Suprapubic skin (tissue), 4 donors: ENCODE measurements at regions not wholly inside any gene's neighbourhood (a gene's known extent, or its start where the extent isn't known, plus 50 kb on each side); places are given as distances from the start of the nearest gene placed in this dataset.
A peak's percentile ranks its signal among the peaks of the same experiment; 100 is the strongest.
"Not testable (repeated sequence)": the region's sequence is repeated elsewhere in the genome, so short reads cannot be mapped to it uniquely, and the experiment has no call there.

ENCODE experiments used
- DNase-seq, 2 donors: peaks; one replicate each; pipeline ENCODE4 v3.0.0-alpha.2; 2019; ENCODE audit warnings: low spot score in 2 of 2
- H3K27ac ChIP-seq: fragments of 200-600 bp; sonication (generic); one replicate; pipeline ENCODE4 v1.5.1; 2019
- H3K27me3 ChIP-seq: fragments of 200-600 bp; sonication (generic); one replicate; pipeline ENCODE4 v1.5.1; 2019
- H3K36me3 ChIP-seq: fragments of 200-600 bp; sonication (generic); one replicate; pipeline ENCODE4 v1.5.1; 2019
- H3K4me1 ChIP-seq: fragments of 200-600 bp; sonication (generic); one replicate; pipeline ENCODE4 v1.5.1; 2019
- H3K4me3 ChIP-seq: fragments of 200-600 bp; sonication (generic); one replicate; pipeline ENCODE4 v1.5.1; 2019; ENCODE audit warnings: mild to moderate bottlenecking
- H3K9me3 ChIP-seq: fragments of 200-600 bp; sonication (generic); one replicate; pipeline ENCODE4 v1.5.1; 2019
- CTCF ChIP-seq, 2 donors: fragments of 200-600 bp in 1 of 2; fragments of 450-650 bp in 1 of 2; sonication (generic) in 1 of 2; IDR thresholded peaks; one replicate each; pipeline ENCODE4 v1.5.1; 2016 to 2019; ENCODE audit warnings: antibody characterized with exemption in 2 of 2, mild to moderate bottlenecking in 1 of 2, moderate library complexity in 1 of 2
- EP300 ChIP-seq: sonication (generic); formaldehyde crosslinking; IDR thresholded peaks from one replicate; pipeline ENCODE4 v1.6.1; 2017; ENCODE audit warnings: antibody characterized with exemption
- POLR2A ChIP-seq, 2 donors: fragments of 450-650 bp; IDR thresholded peaks; one replicate each; pipeline ENCODE4 v1.6.1; 2017; ENCODE audit warnings: antibody characterized with exemption in 2 of 2, mild to moderate bottlenecking in 2 of 2, moderate library complexity in 2 of 2
- POLR2AphosphoS5 ChIP-seq, 3 donors: sonication (generic); formaldehyde crosslinking; IDR thresholded peaks; one replicate each; pipeline ENCODE4 v1.6.1; 2017; ENCODE audit warnings: antibody characterized with exemption in 3 of 3
- WGBS: methylation state at CpG from one replicate; pipeline ENCODE4 v1.1.5; 2018; 5-methylcytosine and 5-hydroxymethylcytosine counted together

GRCh38 chr7:149692557-149692982, 80.8 kb downstream of the ZNF467 start:
- WGBS, result 14% methylated on average over 32 of the region's 43 CpGs
- peaks cover 3% of the 10 kb centered on the region for H3K4me1 ChIP-seq
- H3K9me3 ChIP-seq, result peaks cover 7% of the 10 kb centered on the region
- no peak for DNase-seq
- H3K4me3 ChIP-seq, result peak overlapping the region; percentile 5
- no peak for TF ChIP-seq CTCF (IDR thresholded peaks at IDR 0.05)
- no peak for TF ChIP-seq POLR2A (IDR thresholded peaks at IDR 0.05)
- TF ChIP-seq EP300, result no peak
- TF ChIP-seq POLR2AphosphoS5 (IDR thresholded peaks at IDR 0.05), result no peak
- H3K27me3 ChIP-seq, result peaks cover 53% of the 10 kb centered on the region
- H3K36me3 ChIP-seq, result no peaks in the 10 kb centered on the region
- H3K27ac ChIP-seq, result no peak overlapping the region

DNA sequence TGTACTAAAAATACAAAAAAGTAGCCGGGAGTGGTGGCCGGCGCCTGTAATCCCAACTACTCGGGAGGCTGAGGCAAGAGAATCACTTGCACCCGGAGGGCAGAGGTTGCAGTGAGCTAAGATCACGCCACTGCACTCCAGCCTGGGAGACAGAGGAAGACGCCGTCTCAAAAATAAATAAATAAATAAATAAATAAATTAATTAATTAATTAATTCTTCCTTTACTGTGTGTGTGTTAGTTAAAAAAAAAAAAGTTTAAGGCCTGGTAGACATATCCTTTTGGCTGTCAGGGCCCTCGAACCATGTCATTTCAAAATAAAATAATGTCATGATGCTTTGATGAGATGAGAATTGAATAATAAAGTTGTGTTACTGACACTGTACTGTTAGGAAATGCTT, 81.3 kb downstream of the ZNF467 start:
- Histone ChIP-seq H3K27me3 (peaks cover 53% of the 10 kb centered on the region), H3K27ac (no peak overlapping the region), H3K9me3 (peaks cover 7% of the 10 kb centered on the region), H3K4me1 (peaks cover 3% of the 10 kb centered on the region), H3K36me3 (no peaks in the 10 kb centered on the region), H3K4me3 (no peak overlapping the region)
- DNase-seq, result no peak
- WGBS, result 92% methylated on average over 9 of the region's 9 CpGs
- no peak for TF ChIP-seq CTCF (IDR thresholded peaks at IDR 0.05)
- no peak for TF ChIP-seq POLR2A (IDR thresholded peaks at IDR 0.05)
- TF ChIP-seq POLR2AphosphoS5 (IDR thresholded peaks at IDR 0.05), result no peak
- TF ChIP-seq EP300, result no peak

- WGBS, result 36% methylated on average over 21 of the region's 22 CpGs
- no peak overlapping the region for H3K27ac ChIP-seq
- H3K36me3 ChIP-seq, result no peaks in the 10 kb centered on the region
- peaks cover 7% of the 10 kb centered on the region for H3K9me3 ChIP-seq
- peaks cover 53% of the 10 kb centered on the region for H3K27me3 ChIP-seq
- H3K4me1 ChIP-seq, result peaks cover 3% of the 10 kb centered on the region
- TF ChIP-seq CTCF (IDR thresholded peaks at IDR 0.05) (no peak), POLR2A (IDR thresholded peaks at IDR 0.05) (no peak), POLR2AphosphoS5 (IDR thresholded peaks at IDR 0.05) (no peak), EP300 (no peak)
- no peak for DNase-seq
- no peak overlapping the region for H3K4me3 ChIP-seq
Observed at GRCh38 chr7:149690688-149691446, 82.5 kb downstream of the ZNF467 start.

- H3K4me1 ChIP-seq, result peaks cover 3% of the 10 kb centered on the region
- H3K9me3 ChIP-seq, result peaks cover 7% of the 10 kb centered on the region
- TF ChIP-seq POLR2A (IDR thresholded peaks at IDR 0.05) (no peak), EP300 (no peak), CTCF (IDR thresholded peaks at IDR 0.05) (no peak), POLR2AphosphoS5 (IDR thresholded peaks at IDR 0.05) (no peak)
- WGBS, result 77% methylated on average over 5 of the region's 5 CpGs
- H3K36me3 ChIP-seq, result no peaks in the 10 kb centered on the region
- no peak overlapping the region for H3K27ac ChIP-seq
- peaks cover 47% of the 10 kb centered on the region for H3K27me3 ChIP-seq
- DNase-seq, result no peak
- H3K4me3 ChIP-seq, result no peak overlapping the region
Observed at GRCh38 chr7:149689291-149689721, 84.1 kb downstream of the ZNF467 start.

GRCh38 chr7:149688836-149689235, 84.6 kb downstream of the ZNF467 start:
- Histone ChIP-seq H3K4me1 (peaks cover 3% of the 10 kb centered on the region), H3K36me3 (no peaks in the 10 kb centered on the region), H3K27ac (no peak overlapping the region), H3K9me3 (peaks cover 7% of the 10 kb centered on the region), H3K4me3 (no peak overlapping the region), H3K27me3 (peaks cover 48% of the 10 kb centered on the region)
- TF ChIP-seq POLR2A (IDR thresholded peaks at IDR 0.05) (no peak), CTCF (IDR thresholded peaks at IDR 0.05) (no peak), EP300 (no peak), POLR2AphosphoS5 (IDR thresholded peaks at IDR 0.05) (no peak)
- WGBS, result 84% methylated on average over 3 of the region's 3 CpGs
- no peak for DNase-seq

GRCh38 chr7:149687820-149688219, 85.6 kb downstream of the ZNF467 start:
- not testable (repeated sequence) for H3K4me3 ChIP-seq, H3K36me3 ChIP-seq, H3K4me1 ChIP-seq, H3K27ac ChIP-seq, DNase-seq, H3K9me3 ChIP-seq
- peaks cover 41% of the 10 kb centered on the region for H3K27me3 ChIP-seq
- 61% methylated on average over 7 of the region's 7 CpGs for WGBS
